ENCODE measurements at regions not wholly inside any gene's neighbourhood (a gene's known extent, or its start where the extent isn't known, plus 50 kb on each side); places are given as distances from the start of the nearest gene placed in this dataset.

- no peak for TF ChIP-seq POLR2A (IDR thresholded peaks at IDR 0.05)
- TF ChIP-seq CTCF (IDR thresholded peaks at IDR 0.05) = no peak
These were observed 214.9 kb downstream of the KITLG start for GRCh38 chr12:88365403-88365802.
